Nucleus accumbens (tissue), 56 donors: ENCODE measurements at regions not wholly inside any gene's neighbourhood (a gene's known extent, or its start where the extent isn't known, plus 50 kb on each side); places are given as distances from the start of the nearest gene placed in this dataset.

ENCODE experiments used
- DNase-seq, 56 donors: peaks; one replicate each; lab custom pipeline; 2025; lab: John Stamatoyannopoulos, UW

DNA sequence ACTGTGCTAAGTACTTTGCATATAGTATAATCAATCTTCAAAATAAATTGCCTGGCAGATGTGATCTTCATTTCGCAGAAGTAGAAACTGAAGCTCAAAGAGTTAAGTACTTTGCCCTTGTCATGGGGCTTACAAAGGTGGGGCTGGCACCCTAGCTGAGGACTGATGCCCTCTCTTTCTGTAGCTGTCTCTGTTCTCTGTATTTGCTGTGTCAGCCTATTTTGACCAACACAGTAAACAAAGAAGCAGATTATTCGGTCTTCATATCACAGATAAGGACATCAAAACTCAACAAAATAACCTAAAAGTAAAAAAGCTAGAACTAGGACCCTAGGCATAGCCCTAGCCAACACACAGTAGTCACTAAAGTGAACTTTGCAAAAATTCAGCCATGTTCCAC, 570.5 kb upstream of the TENM3 start:
- no peak for DNase-seq

DNA sequence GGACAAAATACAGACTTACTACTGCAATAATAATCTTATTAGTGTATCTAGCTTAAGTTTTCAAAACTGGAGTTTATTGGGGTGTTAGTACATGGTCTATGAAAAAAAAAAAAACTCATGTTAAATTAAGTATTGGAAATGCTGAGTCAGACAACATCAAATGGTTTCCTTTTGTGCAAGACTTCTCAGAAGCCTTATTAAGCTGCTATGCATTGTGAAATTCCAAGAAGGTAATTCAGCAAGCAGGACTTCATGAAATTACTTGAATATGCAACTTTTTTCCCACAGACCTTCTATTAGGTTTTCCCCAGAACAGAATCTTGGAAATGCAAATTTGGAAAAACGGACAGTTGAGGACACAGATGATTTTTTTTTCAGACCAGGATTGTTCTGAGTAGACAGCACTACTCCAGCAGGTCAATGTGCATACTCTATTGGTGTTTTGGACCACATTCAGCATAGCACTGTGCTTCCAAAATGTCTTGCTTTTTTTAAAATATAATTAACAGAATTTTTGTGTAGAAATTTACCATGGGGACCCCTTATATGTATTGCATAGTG, 568.8 kb upstream of the TENM3 start:
- DNase-seq = no peak

DNA sequence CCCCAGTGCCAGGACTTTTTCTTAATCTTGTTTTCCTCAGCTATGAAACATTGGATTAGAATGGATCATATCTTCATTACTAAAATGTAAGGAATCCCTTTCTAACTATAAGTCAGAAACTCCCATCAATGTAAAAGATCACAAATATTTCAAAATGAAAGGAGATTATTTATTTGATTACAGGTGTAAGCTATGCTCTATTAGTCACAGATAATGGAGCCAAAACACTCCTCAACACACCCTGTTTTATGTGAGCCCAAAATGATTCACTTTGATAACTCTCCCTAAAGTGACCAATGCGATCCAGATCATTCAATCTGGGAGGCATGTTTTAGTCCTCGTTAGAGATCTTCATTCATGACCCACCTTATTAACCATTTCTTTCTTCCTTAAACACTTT, 566.7 kb upstream of the TENM3 start:
- DNase-seq = no peak

DNA sequence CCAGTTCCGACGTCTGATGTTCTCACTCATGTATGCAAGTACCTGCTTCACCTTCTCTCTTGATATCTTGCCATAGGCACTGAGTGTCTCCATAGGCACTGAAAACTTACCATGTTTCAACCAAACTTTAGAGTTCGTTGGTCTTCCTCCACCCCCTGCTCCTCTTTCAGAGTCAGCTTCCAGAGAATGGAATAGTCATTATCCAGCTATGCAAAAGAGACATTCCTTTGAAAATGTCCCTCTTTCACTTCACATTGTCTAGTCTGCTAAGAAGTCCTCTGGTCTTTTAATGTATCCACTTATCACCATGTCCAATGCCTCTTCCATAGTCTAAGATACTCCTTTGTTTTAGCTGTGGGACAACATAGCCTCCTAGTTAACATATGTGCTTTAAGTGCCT, 566.0 kb upstream of the TENM3 start:
- DNase-seq = no peak

DNA sequence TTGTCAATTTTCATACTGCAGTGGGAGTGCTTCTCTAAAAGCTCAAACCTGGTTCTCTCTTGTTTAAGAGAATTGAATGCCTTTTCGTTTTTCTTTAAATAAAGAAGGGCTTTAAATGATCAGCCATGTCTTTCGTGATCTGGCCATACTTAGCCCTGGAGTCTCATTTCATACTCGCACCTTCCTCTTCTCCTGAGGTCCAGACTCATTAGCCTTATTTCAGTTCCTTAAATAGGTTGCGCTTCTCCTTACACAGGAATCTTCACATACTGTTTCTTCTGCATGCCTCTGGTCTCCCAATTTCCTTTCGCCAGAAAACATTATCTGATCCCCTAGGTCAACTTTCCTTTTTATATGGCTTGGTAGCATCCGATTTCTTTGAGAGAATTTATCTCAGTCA, 565.6 kb upstream of the TENM3 start:
- no peak for DNase-seq

DNA sequence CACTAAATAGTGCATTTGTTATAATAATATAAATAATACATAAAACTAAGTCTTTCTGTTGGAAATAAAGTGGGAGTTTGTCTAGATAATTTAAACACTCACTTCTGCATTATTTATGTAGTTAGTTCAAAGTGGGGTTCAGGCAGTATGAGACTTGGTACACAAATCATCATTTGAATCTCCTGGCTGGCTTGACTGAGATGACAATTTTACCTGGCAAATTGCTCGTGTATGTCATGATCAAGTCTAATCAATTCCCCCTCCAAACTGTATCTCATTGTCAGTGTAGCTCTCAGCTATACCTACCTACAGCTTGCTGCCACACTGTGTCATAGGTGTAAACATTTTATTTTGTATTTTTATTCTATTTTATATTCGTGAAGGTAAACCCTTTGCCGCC, 563.4 kb upstream of the TENM3 start:
- no peak for DNase-seq

DNA sequence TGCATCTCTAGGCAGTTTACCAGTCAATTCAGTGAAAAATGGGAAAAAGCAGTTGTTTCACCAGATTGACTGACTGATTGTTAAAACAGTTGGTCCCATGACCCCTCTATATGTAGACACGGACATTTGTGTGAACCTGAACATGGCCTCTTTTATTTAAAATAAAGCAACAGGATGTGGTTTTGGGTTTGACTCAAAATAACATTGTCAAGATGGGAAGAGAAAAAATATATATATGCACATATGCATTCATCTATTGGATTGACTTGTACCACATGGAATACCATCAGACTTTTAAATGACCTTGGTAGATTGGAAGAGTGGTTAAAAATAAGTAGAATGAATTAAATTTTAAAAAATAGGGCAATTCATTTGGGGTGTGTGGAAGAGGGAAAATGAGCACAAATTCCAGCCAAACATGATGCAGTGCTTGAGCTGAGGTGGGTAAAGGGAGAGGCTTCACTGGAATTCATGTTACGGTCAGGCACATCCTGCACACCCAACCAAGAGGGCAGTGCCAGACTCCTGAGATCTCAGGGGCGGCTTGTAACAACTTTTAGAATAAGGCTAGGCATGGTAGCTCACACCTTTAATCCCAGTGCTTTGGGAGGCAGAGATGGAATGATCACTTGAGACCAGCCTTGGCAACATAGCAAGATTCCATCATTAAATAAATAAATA, 560.7 kb upstream of the TENM3 start:
- no peak for DNase-seq

DNA sequence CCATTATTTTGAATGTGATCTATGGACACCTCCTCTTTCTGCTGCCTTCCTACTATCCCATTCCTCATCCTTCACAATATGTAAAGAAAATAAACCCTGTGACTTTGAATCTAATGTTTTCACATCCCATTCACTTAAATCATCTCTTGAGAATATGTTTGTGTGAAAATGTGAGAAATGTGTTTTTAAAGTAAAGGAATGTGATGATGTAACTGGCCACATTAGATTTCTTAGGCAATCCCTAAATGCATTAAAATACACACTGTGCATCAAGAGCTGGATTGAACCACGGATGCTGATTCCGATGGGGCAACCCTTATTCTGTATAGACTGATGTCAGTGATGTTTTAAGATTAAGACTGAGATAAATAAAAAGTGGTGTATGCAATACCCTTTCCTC, 558.9 kb upstream of the TENM3 start:
- no peak for DNase-seq

DNA sequence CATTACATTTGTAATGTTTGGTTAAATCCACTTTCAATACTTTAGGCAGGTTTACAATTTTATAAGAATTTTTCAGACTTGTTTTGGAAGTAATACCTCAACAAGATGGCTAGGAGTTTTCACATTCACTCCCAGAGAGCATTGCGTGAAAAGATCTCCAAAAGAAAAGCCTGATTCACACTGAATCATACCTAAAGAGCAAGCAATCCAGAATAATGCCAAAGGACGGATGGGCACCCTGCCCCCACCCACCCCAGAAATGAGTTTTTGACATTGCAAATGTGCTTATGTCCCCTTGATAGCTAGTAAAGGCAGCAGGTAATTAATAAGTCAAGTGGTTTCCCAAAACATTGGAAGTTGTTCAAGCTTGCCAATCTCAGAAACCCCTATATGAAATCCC, 557.7 kb upstream of the TENM3 start:
- DNase-seq = no peak

DNA sequence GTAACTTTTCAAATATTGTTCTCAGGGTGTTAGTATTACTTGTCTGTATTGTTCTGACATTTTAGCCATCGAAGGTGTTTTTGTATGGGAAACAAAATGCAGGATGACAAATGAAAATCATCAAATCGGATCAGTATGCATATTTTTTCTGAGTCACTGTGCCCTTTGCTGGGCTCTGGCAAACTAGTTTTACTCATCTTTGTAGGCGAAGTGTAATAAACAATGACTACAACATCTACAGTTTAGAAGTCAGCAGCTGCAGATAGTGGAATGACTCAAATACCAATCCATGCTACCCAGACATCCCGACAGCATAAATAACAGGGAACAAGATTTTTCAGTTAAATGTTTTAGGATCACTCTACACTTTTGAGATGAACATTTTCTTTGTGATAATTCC, 557.3 kb upstream of the TENM3 start:
- no peak for DNase-seq

DNA sequence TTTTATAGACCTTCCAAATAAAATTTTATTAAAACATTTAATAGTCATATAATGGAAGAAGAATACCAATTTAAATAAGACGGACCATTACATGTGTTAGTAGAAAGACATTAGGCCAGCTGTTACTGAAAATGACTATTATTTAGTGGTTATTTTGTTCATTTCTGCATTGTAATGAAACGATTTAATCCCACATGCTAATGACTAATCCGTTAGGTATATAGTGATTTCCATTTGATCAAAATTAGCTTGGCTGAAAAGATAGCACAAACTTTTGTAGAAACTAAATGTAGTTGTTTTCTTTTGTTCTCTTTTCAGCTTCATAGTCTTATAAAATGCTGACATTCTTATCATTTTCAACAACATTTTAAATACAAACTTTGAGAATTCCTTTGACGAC, 556.1 kb upstream of the TENM3 start:
- no peak for DNase-seq

DNA sequence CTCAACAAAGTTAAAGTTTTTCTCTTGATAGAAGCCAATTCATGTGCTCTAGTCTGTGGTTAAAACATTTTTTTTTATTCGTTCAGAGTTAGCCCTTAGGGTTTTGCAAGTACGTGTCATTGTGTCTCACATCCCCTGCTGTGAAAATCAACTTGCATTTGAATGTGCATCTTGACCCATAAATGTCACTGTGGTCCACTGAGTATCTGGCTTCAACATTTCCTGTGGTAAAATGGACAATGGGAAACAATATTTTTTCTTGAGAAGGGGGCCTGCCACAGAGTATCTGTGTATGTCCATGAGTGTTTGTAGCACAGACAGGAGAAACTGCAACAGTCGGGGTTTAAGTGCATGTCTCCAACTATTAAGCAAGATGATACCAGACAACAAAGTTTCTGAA, 554.8 kb upstream of the TENM3 start:
- DNase-seq = no peak

DNA sequence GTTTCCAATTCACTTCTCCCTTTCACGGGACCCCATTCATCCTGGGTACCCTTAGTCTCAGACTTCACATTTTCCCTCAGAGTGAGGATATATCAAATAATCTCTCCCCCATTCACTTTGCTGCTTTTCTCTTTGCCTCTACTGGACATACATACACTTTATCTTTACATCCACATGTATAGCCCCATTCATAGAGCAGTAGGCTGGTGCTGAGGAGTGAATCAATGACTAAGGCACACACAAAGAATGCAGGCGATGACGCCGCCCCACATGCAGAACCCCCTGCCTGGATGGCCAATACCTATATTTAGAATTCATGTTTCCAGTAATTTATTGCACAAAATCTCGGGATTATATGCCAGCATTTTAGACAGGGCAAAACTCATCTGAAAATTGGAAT, 554.3 kb upstream of the TENM3 start:
- DNase-seq = no peak

DNA sequence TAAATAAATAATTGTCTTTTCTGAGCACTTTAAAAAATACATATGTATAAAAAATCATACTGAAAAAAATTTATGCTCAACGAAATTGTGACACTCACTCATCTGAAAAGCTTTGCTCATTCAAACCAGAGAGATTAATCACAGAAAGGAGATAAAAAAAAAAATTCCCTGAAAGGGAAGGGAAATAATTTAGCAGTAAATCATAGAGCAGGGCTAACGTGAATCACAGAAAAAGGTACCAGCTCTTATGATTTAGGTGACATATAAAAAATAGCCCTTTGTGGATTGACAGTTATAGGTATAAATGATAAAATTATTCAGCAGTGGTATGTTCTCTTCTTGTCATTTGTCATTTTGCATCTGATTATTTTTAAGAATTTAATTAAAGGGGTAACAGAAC, 552.7 kb upstream of the TENM3 start:
- no peak for DNase-seq

DNA sequence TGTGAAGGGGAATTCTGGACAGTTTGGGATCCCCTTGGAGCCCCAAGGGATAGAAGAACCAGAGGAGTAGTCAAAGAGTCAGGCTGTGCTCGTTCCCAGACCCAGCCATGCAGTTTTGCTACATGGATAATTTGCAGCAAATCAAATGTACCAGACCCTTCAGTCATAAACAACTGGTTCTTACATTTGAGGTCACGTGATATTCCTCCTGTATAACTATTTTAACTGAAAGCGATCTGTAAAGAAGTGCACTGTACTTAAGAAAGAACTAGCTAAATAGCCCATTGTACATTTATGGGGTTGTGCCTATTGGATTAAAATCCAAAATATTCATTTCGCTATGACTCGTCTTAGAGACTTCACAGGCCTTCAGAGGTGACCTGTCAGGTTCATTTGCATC, 550.2 kb upstream of the TENM3 start:
- no peak for DNase-seq

DNA sequence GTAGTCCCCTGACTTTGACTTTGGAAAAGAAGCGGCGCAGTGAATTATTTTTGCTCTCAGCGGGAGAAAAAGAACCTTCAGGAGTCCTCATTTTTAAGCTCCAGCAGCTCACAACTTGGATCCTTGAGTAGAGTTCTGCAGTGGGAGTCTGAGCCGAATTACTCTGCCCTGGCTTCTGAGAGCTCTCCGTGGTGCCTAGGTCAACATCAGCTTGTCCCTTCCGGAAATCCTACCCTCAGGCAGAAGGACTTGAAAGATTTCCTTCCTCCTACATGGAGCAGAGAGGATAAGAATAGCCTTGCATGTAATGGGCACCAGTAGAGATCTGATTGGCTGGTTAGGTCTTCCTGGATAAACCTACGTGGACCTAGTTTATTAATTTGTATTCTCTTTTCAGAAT, 549.7 kb upstream of the TENM3 start:
- no peak for DNase-seq

DNA sequence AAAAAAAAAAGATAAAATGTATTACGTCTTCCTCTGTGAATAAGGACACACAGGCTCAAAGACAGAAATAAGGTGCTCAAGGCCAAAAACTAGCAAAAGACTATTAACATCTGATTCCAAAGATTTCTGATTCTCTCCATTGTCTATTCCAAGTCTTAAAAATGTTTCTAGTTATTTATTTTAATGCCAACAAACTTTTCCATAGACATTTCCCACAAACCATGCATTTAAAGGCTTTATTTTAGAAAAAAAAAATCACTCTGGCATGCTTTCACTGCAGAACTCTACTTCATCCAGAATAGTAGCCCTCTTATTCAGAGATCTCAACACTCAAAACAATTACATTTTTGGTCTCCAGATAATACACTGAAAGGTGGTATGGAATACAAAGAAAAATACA, 545.0 kb upstream of the TENM3 start:
- DNase-seq = no peak

DNA sequence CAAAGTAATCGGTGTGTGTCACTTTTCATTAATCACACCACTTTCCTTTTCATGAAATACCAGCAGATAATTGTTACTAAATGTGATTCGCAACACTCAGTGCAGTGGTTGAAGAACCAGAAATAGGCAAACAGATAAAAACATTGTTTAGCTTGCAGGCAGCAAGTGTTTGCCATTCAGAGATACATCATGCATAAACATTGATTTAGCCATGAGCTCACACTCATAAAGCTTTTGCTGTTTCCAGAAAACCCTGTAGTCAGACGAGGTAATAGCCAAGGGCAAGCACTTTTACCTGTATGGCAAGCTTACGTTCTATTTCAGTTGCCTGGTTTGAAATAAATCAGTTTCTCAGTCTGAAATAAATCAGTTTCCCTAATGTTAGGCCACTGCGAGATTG, 542.0 kb upstream of the TENM3 start:
- DNase-seq = no peak

DNA sequence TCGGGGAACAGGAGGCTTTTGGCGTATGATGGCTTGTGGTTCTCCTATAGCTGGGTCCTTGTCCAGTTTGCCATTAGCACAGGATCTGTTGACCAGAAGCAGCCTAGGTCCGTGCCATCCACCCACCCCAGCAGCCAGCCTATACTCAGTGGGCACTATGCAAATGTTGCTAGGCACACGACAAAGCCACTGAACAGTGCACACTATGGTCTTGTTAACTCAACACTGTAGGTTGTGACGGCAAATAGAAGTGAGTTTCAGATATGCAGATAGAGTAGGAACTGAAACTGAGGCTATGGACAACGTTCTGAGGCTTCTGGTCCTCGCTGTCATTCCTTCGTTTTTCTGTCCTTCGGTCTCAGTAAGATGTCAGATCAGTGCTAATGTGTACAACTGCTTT, 541.3 kb upstream of the TENM3 start:
- DNase-seq = no peak

DNA sequence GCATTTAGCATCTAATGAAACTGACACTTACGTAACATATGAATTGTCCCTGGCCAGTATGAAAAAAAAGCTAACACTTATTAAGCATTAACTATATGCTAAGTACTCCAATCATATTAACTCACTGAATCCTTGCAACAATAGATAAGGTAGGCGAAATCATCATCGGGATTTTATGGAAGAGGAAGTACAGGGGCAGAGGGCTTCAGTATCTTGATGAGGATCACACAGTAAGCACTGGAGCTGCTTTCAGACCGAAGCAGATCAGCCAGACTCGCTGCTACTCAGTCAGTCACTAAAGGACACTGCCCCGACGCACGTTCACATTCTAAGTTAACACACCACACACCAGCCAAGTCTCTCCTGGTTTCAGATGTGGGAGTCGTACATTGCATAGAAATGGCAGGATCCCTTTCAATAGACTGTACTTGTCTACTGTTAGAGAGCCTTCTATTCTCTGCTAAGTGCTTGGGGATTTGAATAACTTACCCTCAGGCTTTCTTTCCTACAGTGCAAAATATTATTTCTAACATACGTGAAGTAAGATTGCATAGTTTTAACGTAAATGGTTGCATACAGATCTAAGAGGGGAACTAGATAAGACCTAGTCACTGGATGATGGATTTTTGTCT, 540.2 kb upstream of the TENM3 start:
- no peak for DNase-seq

DNA sequence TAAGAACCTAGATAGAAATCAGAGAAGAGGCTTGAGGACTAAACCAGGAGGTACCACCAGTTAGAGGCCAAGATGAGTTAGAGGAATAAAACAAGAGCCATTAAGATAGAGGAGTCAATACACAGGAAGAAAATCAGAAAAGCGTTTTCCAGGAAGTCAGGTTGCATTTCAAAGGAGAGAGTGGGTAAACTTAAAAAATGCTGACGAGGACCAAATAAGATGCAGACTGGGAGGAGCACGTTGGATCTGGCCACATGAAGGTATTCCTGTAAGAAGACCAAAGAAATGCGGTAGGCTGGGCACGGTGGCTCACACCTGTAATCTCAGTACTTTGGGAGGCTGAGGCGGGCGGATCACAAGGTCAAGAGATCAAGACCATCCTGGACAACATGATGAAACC, 533.1 kb upstream of the TENM3 start:
- no peak for DNase-seq

DNA sequence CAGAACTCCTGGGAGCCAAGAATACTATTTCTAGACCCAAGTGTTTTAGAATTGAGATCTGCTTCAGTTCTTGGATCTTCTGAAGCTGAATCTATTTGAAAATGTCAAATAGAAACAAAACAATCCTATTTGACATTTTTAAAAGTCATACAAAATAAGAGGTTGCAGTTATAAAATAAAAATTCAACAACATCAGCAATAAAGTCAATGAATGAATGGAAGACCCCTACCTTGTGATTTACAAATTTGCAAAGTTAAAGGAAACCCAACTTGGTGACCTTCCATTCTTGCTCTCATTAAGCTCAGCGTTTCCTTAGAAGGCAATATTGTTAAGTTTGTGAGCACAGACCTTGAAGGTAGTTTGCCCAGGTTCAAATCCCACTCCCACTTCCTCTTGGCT, 531.8 kb upstream of the TENM3 start:
- no peak for DNase-seq
